ENCODE measurements at regions not wholly inside any gene's neighbourhood (a gene's known extent, or its start where the extent isn't known, plus 50 kb on each side); places are given as distances from the start of the nearest gene placed in this dataset.

- Histone ChIP-seq H3K27me3 (ENCODE audit: control insufficient read depth, insufficient read depth, low read length) (no peaks in the 10 kb centered on the region), H3K36me3 (ENCODE audit: control insufficient read depth, insufficient read depth, low read length) (no peaks in the 10 kb centered on the region), H3K4me3 (ENCODE audit: low read depth, low read length) (no peak overlapping the region)
- TF ChIP-seq CTCF (IDR thresholded peaks at IDR 0.05; ENCODE audit: insufficient read depth, low read depth, low read length): no peak
- DNase-seq (ENCODE audit: low read depth): no peak
- ChIA-PET POLR2A (no interaction called here), CTCF (no interaction called here)
Observed at GRCh38 chr4:129387666-129388065, 291.7 kb downstream of the C4orf33 start.

GRCh38 chr4:129393976-129394375 is 298.0 kb downstream of the C4orf33 start:
- no peak for DNase-seq (ENCODE audit: low read depth)
- Histone ChIP-seq H3K36me3 (ENCODE audit: control insufficient read depth, insufficient read depth, low read length) (no peaks in the 10 kb centered on the region), H3K4me3 (ENCODE audit: low read depth, low read length) (no peak overlapping the region), H3K27me3 (ENCODE audit: control insufficient read depth, insufficient read depth, low read length) (no peaks in the 10 kb centered on the region)
- POLR2A ChIA-PET: no interaction called here
- CTCF ChIA-PET: no interaction called here
- TF ChIP-seq CTCF (IDR thresholded peaks at IDR 0.05; ENCODE audit: insufficient read depth, low read depth, low read length): no peak

GRCh38 chr4:129394635-129395034 is 298.7 kb downstream of the C4orf33 start:
- H3K4me3 ChIP-seq (ENCODE audit: low read depth, low read length): no peak overlapping the region
- DNase-seq (ENCODE audit: low read depth): no peak
- no peaks in the 10 kb centered on the region for H3K36me3 ChIP-seq (ENCODE audit: control insufficient read depth, insufficient read depth, low read length)
- ChIA-PET POLR2A (no interaction called here), CTCF (no interaction called here)
- TF ChIP-seq CTCF (IDR thresholded peaks at IDR 0.05; ENCODE audit: insufficient read depth, low read depth, low read length): no peak
- H3K27me3 ChIP-seq (ENCODE audit: control insufficient read depth, insufficient read depth, low read length): no peaks in the 10 kb centered on the region

GRCh38 chr4:129403848-129404247 is 307.9 kb downstream of the C4orf33 start:
- POLR2A ChIA-PET: no interaction called here

GRCh38 chr4:129410115-129410514 is 314.2 kb downstream of the C4orf33 start:
- TF ChIP-seq CTCF (IDR thresholded peaks at IDR 0.05; ENCODE audit: insufficient read depth, low read depth, low read length): no peak
- Histone ChIP-seq H3K4me3 (ENCODE audit: low read depth, low read length) (no peak overlapping the region), H3K27me3 (ENCODE audit: control insufficient read depth, insufficient read depth, low read length) (no peaks in the 10 kb centered on the region), H3K36me3 (ENCODE audit: control insufficient read depth, insufficient read depth, low read length) (no peaks in the 10 kb centered on the region)
- DNase-seq (ENCODE audit: low read depth): no peak
- ChIA-PET POLR2A (no interaction called here), CTCF (no interaction called here)

More at GRCh38 chr4:129403848-129404247, 307.9 kb downstream of the C4orf33 start:
- Histone ChIP-seq H3K4me3 (ENCODE audit: low read depth, low read length) (no peak overlapping the region), H3K36me3 (ENCODE audit: control insufficient read depth, insufficient read depth, low read length) (no peaks in the 10 kb centered on the region), H3K27me3 (ENCODE audit: control insufficient read depth, insufficient read depth, low read length) (no peaks in the 10 kb centered on the region)
- DNase-seq (ENCODE audit: low read depth): no peak
- CTCF ChIA-PET: no interaction called here
- TF ChIP-seq CTCF (IDR thresholded peaks at IDR 0.05; ENCODE audit: insufficient read depth, low read depth, low read length): no peak
